Naive thymus-derived CD4-positive, alpha-beta T cell (primary cell): ENCODE measurements at regions not wholly inside any gene's neighbourhood (a gene's known extent, or its start where the extent isn't known, plus 50 kb on each side); places are given as distances from the start of the nearest gene placed in this dataset.
A peak's percentile ranks its signal among the peaks of the same experiment; 100 is the strongest.
"Not testable (repeated sequence)": the region's sequence is repeated elsewhere in the genome, so short reads cannot be mapped to it uniquely, and the experiment has no call there.

Experiments
- ATAC-seq: fragments of 150-1000 bp; cut with Tn5 transposase; 2 replicates; pipeline ENCODE4 v1.10.0; 2021; ENCODE audit warnings: mild to moderate bottlenecking, moderate library complexity
- CTCF ChIA-PET: fragments of 350-600 bp; sonication (Branson Sonifier 250); formaldehyde crosslinking; loops from one replicate; lab custom pipeline; 2021; ENCODE audit warnings: antibody characterized with exemption; lab: Charles Lee
- POLR2A ChIA-PET: fragments of 350-600 bp; sonication (Branson Sonifier 250); formaldehyde crosslinking; loops from one replicate; lab custom pipeline; 2021; ENCODE audit warnings: antibody characterized with exemption, inconsistent platforms; lab: Charles Lee
- DNase-seq, 9 donors: peaks; one replicate each; pipeline versions ENCODE4 v3.0.0 to v3.0.0-alpha.2; 2020 to 2022; ENCODE audit warnings: mixed read lengths in 1 of 9
- H3K27ac ChIP-seq: one replicate; pipeline ENCODE4 v1.7.0; 2013; ENCODE audit warnings: mild to moderate bottlenecking, low read depth, low read length, moderate library complexity
- H3K27me3 ChIP-seq, 2 donors: one replicate each; pipeline ENCODE4 v1.7.0; 2013; ENCODE audit warnings: low read length in 2 of 2, mild to moderate bottlenecking in 2 of 2, moderate library complexity in 2 of 2; ENCODE audit not compliant: control insufficient read depth in 2 of 2, insufficient read depth in 2 of 2
- H3K36me3 ChIP-seq, 3 experiments: 1 replicate in 2 of 3; 2 replicates in 1 of 3; pipeline ENCODE4 v1.7.0; 2013; ENCODE audit warnings: low read length in 3 of 3, mild to moderate bottlenecking in 3 of 3, moderate library complexity in 1 of 3; ENCODE audit not compliant: insufficient read depth in 3 of 3, control insufficient read depth in 2 of 3
- H3K4me1 ChIP-seq, 2 donors: one replicate each; pipeline ENCODE4 v1.7.0; 2013; ENCODE audit warnings: low read length in 2 of 2, mild to moderate bottlenecking in 2 of 2, moderate library complexity in 1 of 2; ENCODE audit not compliant: control insufficient read depth in 2 of 2, insufficient read depth in 2 of 2
- H3K4me3 ChIP-seq: 2 replicates; pipeline ENCODE4 v1.7.0; 2013; ENCODE audit warnings: mild to moderate bottlenecking, low read length
- H3K9me3 ChIP-seq, 3 experiments: 1 replicate in 2 of 3; 2 replicates in 1 of 3; pipeline ENCODE4 v1.7.0; 2013; ENCODE audit warnings: low read length in 3 of 3; ENCODE audit not compliant: control insufficient read depth in 2 of 3
- H3K27ac Mint-ChIP-seq, 9 donors: one replicate each; pipeline ENCODE4 v1.8.0; 2020 to 2022; ENCODE audit warnings: mixed read lengths in 9 of 9, mild to moderate bottlenecking in 8 of 9, moderate library complexity in 5 of 9, inconsistent platforms in 2 of 9
- H3K27me3 Mint-ChIP-seq, 5 donors: one replicate each; pipeline ENCODE4 v1.8.0; 2021 to 2022; ENCODE audit warnings: mixed read lengths in 5 of 5, mild to moderate bottlenecking in 1 of 5
- H3K36me3 Mint-ChIP-seq, 5 donors: one replicate each; pipeline ENCODE4 v1.8.0; 2020 to 2022; ENCODE audit warnings: mixed read lengths in 5 of 5, mild to moderate bottlenecking in 3 of 5, inconsistent platforms in 1 of 5
- H3K4me1 Mint-ChIP-seq, 7 donors: one replicate each; pipeline ENCODE4 v1.8.0; 2020 to 2022; ENCODE audit warnings: mixed read lengths in 7 of 7, mild to moderate bottlenecking in 3 of 7, inconsistent platforms in 1 of 7
- H3K4me3 Mint-ChIP-seq, 10 donors: one replicate each; pipeline ENCODE4 v1.8.0; 2020 to 2022; ENCODE audit warnings: mild to moderate bottlenecking in 10 of 10, mixed read lengths in 10 of 10, moderate library complexity in 6 of 10, inconsistent platforms in 2 of 10
- H3K9me3 Mint-ChIP-seq, 11 donors: one replicate each; pipeline ENCODE4 v1.8.0; 2020 to 2022; ENCODE audit warnings: mixed read lengths in 11 of 11, mild to moderate bottlenecking in 4 of 11, inconsistent platforms in 1 of 11, moderate library complexity in 1 of 11
- intact Hi-C, 2 donors: fragments of 100-400 bp; cut with micrococcal nuclease; formaldehyde crosslinking; loops; one replicate each; pipeline ENCODE4 v1.15.1; 2023

DNA sequence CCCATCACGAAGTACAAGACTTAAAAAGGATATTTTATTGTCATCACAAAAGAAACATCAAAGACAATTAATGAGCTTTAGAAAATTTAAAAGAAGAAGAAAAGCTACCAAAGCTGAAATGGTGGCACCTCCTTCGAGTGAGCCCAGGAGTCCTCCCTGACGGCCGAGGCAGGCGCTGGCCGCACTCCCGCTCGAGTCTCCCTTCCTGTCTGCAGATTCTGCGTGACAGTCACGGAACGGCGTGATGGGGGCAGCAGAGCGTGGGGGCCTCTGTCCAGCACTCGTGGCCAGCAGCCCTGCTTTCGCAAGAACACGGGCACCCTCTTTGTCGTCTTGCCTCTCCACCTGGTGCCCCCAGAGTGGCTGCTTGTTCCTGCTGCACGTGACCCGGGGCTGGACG, 209.9 kb downstream of the TMEM121 start:
- H3K36me3 Mint-ChIP-seq, H3K27me3 Mint-ChIP-seq, CTCF ChIA-PET, H3K36me3 ChIP-seq, H3K4me3 Mint-ChIP-seq, H3K4me1 ChIP-seq, H3K9me3 Mint-ChIP-seq, H3K27ac Mint-ChIP-seq, H3K4me1 Mint-ChIP-seq, H3K27me3 ChIP-seq, ATAC-seq, DNase-seq, H3K27ac ChIP-seq, H3K9me3 ChIP-seq, POLR2A ChIA-PET, intact Hi-C loops, H3K4me3 ChIP-seq: not testable (repeated sequence)

- H3K27ac Mint-ChIP-seq, result no peak overlapping the region
These were observed 211.3 kb downstream of the TMEM121 start for GRCh38 chr14:105737504-105738246.

GRCh38 chr14:105738638-105739037, 212.3 kb downstream of the TMEM121 start:
- Histone ChIP-seq H3K4me1 (no peaks in the 10 kb centered on the region), H3K27ac (no peak overlapping the region), H3K4me3 (no peak overlapping the region), H3K9me3 (no peaks in the 10 kb centered on the region), H3K36me3 (no peaks in the 10 kb centered on the region), H3K27me3 (no peaks in the 10 kb centered on the region)
- H3K4me1 Mint-ChIP-seq, result no peaks in the 10 kb centered on the region
- peak; percentile 25 for ATAC-seq
- intact Hi-C loops, result no loop called here
- peaks cover 0 to 1% (median 0%) of the 10 kb centered on the region in 11 donors for H3K9me3 Mint-ChIP-seq
- no peak for DNase-seq
- ChIA-PET CTCF (no interaction called here), POLR2A (no interaction called here)
- no peak overlapping the region for H3K4me3 Mint-ChIP-seq
- H3K36me3 Mint-ChIP-seq, result no peaks in the 10 kb centered on the region
- no peak overlapping the region for H3K27ac Mint-ChIP-seq
- no peaks in the 10 kb centered on the region for H3K27me3 Mint-ChIP-seq

More at GRCh38 chr14:105737504-105738246, 211.3 kb downstream of the TMEM121 start:
- H3K27me3 Mint-ChIP-seq, result no peaks in the 10 kb centered on the region
- no peaks in the 10 kb centered on the region for H3K4me1 Mint-ChIP-seq
- H3K27me3 ChIP-seq, result no peaks in the 10 kb centered on the region
- intact Hi-C loops, result no loop called here
- H3K4me3 Mint-ChIP-seq, result no peak overlapping the region
- H3K36me3 Mint-ChIP-seq, result no peaks in the 10 kb centered on the region
- H3K27ac ChIP-seq, result no peak overlapping the region
- H3K4me3 ChIP-seq, result no peak overlapping the region
- H3K36me3 ChIP-seq, result no peaks in the 10 kb centered on the region
- ChIA-PET CTCF (no interaction called here), POLR2A (no interaction called here)
- peak; percentile 18 for ATAC-seq
- peak in 1 of 9 donors; percentile 13 for DNase-seq
- no peaks in the 10 kb centered on the region for H3K9me3 ChIP-seq
- no peaks in the 10 kb centered on the region for H3K4me1 ChIP-seq
- peaks cover 0 to 1% (median 0%) of the 10 kb centered on the region in 11 donors for H3K9me3 Mint-ChIP-seq

DNA sequence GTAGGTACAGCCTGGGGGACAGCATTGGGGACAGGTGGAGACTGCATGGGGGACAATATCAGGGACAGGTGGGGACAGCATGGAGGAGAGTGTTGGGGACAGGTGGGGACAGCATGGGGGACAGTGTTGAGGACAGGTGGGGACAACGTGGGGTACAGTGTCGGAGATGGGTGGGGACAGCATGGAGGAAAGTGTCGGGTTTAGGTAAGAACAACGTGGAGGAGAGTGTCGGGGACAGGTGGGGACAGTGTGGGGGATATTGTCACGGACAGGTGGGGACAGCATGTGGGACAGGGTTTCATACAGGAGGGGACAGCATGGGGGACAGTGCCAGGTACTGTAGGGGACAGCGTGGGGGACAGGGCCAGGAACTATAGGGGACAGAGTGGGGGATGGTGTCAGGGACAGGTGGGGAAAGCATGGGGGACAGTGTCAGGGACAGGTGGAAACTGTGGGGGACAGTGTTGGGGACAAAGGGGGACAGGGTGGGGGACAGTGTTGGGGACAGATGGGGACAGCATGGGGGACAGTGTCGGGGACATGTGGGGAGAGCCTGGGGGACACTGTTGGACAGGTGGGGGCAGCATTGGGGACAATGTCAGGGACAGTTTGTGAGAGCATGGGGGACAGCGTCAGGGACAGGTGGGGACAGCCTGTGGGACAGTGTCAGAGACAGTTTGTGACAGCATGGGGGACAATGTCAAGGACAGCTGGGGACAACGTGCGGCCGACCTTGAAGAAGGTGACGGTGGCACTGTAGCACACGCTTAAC, 213.1 kb downstream of the TMEM121 start:
- H3K4me1 ChIP-seq, result no peaks in the 10 kb centered on the region
- H3K9me3 ChIP-seq, result no peaks in the 10 kb centered on the region

GRCh38 chr14:105740272-105740671, 213.9 kb downstream of the TMEM121 start:
- H3K27me3 ChIP-seq, H3K9me3 ChIP-seq, H3K4me3 ChIP-seq, POLR2A ChIA-PET, H3K9me3 Mint-ChIP-seq, H3K4me1 Mint-ChIP-seq, intact Hi-C loops, H3K27ac Mint-ChIP-seq, H3K27ac ChIP-seq, H3K4me3 Mint-ChIP-seq, H3K4me1 ChIP-seq, ATAC-seq, CTCF ChIA-PET, H3K36me3 Mint-ChIP-seq, H3K36me3 ChIP-seq, H3K27me3 Mint-ChIP-seq: not testable (repeated sequence)
- DNase-seq, result peak in 1 of 9 donors; percentile 19

More for the DNA sequence above, 213.1 kb downstream of the TMEM121 start:
- Histone ChIP-seq H3K27me3 (no peaks in the 10 kb centered on the region), H3K4me3 (no peak overlapping the region), H3K36me3 (no peaks in the 10 kb centered on the region), H3K27ac (no peak overlapping the region)
- Mint-ChIP-seq H3K4me1 (no peaks in the 10 kb centered on the region), H3K27ac (no peak overlapping the region), H3K27me3 (no peaks in the 10 kb centered on the region), H3K4me3 (no peak overlapping the region), H3K36me3 (no peaks in the 10 kb centered on the region), H3K9me3 (no peaks in the 10 kb centered on the region)
- ATAC-seq (peak; percentile 20), DNase-seq (no peak)
- CTCF ChIA-PET, result no interaction called here
- POLR2A ChIA-PET, result no interaction called here
- intact Hi-C loops, result no loop called here

- intact Hi-C loops, CTCF ChIA-PET, H3K27ac Mint-ChIP-seq, H3K36me3 Mint-ChIP-seq, H3K4me3 Mint-ChIP-seq, H3K36me3 ChIP-seq, H3K4me1 ChIP-seq, H3K4me1 Mint-ChIP-seq, H3K27ac ChIP-seq, H3K9me3 Mint-ChIP-seq, POLR2A ChIA-PET, H3K4me3 ChIP-seq, H3K27me3 Mint-ChIP-seq, H3K27me3 ChIP-seq, ATAC-seq, H3K9me3 ChIP-seq, DNase-seq: not testable (repeated sequence)
These were observed 214.6 kb downstream of the TMEM121 start for GRCh38 chr14:105740961-105741360.
